H1 (cell line): ENCODE measurements at regions not wholly inside any gene's neighbourhood (a gene's known extent, or its start where the extent isn't known, plus 50 kb on each side); places are given as distances from the start of the nearest gene placed in this dataset.

Source experiments
- CTCF ChIA-PET: fragments of 300-600 bp; sonication (Branson Sonifier 250); formaldehyde crosslinking; loops from one replicate; lab custom pipeline; 2021; ENCODE audit not compliant: partially characterized antibody; lab: Charles Lee
- POLR2A ChIA-PET: fragments of 300-600 bp; sonication (Branson Sonifier 250); formaldehyde crosslinking; loops from one replicate; lab custom pipeline; 2021; ENCODE audit warnings: inconsistent platforms; ENCODE audit not compliant: partially characterized antibody; lab: Charles Lee
- DNase-seq, 2 experiments: peaks; one replicate each; pipeline versions ENCODE4 v3.0.0 to v3.0.0-alpha.2; 2010 to 2022; ENCODE audit warnings: low spot score in 2 of 2, low read depth in 1 of 2, mixed read lengths in 1 of 2
- FAIRE-seq: peaks from 2 replicates; lab custom pipeline; 2011; peaks lifted over from hg19 to GRCh38; lab: Jason Lieb, UNC
- H2AFZ ChIP-seq: 2 replicates; pipeline ENCODE4 v1.8.1; 2012; ENCODE audit warnings: low read length, inconsistent platforms
- H2AK5ac ChIP-seq: 2 replicates; pipeline ENCODE4 v1.6.1; 2013; ENCODE audit warnings: low read depth, low read length
- H2BK120ac ChIP-seq: replicated peaks from 2 replicates; pipeline ENCODE3; 2013; ENCODE audit warnings: low read depth, low read length, inconsistent platforms
- H2BK12ac ChIP-seq: 2 replicates; pipeline ENCODE4 v1.6.1; 2013; ENCODE audit warnings: low read depth, low read length
- H2BK15ac ChIP-seq: 2 replicates; pipeline ENCODE4 v1.6.1; 2013; ENCODE audit warnings: low read length
- H2BK20ac ChIP-seq: 2 replicates; pipeline ENCODE4 v1.6.1; 2013; ENCODE audit warnings: low read length
- H2BK5ac ChIP-seq: 2 replicates; pipeline ENCODE4 v1.6.1; 2013; ENCODE audit warnings: low read depth, low read length
- H3K14ac ChIP-seq: 2 replicates; pipeline ENCODE4 v1.6.1; 2013; ENCODE audit warnings: inconsistent platforms; ENCODE audit not compliant: insufficient read length
- H3K18ac ChIP-seq: 2 replicates; pipeline ENCODE4 v1.6.1; 2013; ENCODE audit warnings: low read length; ENCODE audit errors: extremely low read depth
- H3K23ac ChIP-seq: 2 replicates; pipeline ENCODE4 v1.6.1; 2013; ENCODE audit warnings: inconsistent platforms; ENCODE audit not compliant: insufficient read length
- H3K23me2 ChIP-seq: 2 replicates; pipeline ENCODE4 v1.6.1; 2013; ENCODE audit warnings: low read depth, low read length
- H3K27ac ChIP-seq: 2 replicates; pipeline ENCODE4 v1.6.1; 2011; ENCODE audit warnings: low read depth, low read length, inconsistent platforms
- H3K27me3 ChIP-seq, 4 experiments: replicated peaks in 1 of 4; 1 replicate in 1 of 4; 2 replicates in 3 of 4; pipeline versions ENCODE4 v1.6.1 to v1.8.1; 2011 to 2013; ENCODE audit warnings: low read length in 3 of 4, mild to moderate bottlenecking in 3 of 4, inconsistent platforms in 2 of 4, mixed read lengths in 2 of 4, moderate library complexity in 1 of 4; ENCODE audit not compliant: control insufficient read depth in 3 of 4, insufficient read depth in 3 of 4; ENCODE audit errors: extremely low read depth in 1 of 4
- H3K36me3 ChIP-seq, 4 experiments: 2 replicates each; pipeline versions ENCODE4 v1.6.1 to v1.8.1; 2011 to 2013; ENCODE audit warnings: mild to moderate bottlenecking in 4 of 4, low read length in 3 of 4, moderate library complexity in 2 of 4, control low read depth in 1 of 4, inconsistent platforms in 1 of 4; ENCODE audit not compliant: insufficient read depth in 4 of 4, control insufficient read depth in 2 of 4
- H3K4ac ChIP-seq: replicated peaks from 2 replicates; pipeline ENCODE3; 2013; ENCODE audit warnings: low read length, low read depth, mixed read lengths, inconsistent platforms; ENCODE audit not compliant: insufficient read length
- H3K4me1 ChIP-seq, 4 experiments: replicated peaks in 1 of 4; 1 replicate in 1 of 4; 2 replicates in 3 of 4; pipeline versions ENCODE4 v1.6.1 to v1.8.1; 2011 to 2013; ENCODE audit warnings: low read length in 3 of 4, inconsistent platforms in 2 of 4, mixed read lengths in 1 of 4; ENCODE audit not compliant: insufficient read depth in 4 of 4, control insufficient read depth in 3 of 4
- H3K4me2 ChIP-seq, 2 experiments: 2 replicates each; pipeline versions ENCODE4 v1.6.1 to v1.8.1; 2011 to 2013; ENCODE audit warnings: low read depth in 2 of 2, low read length in 2 of 2, control low read depth in 1 of 2, inconsistent platforms in 1 of 2, mild to moderate bottlenecking in 1 of 2; ENCODE audit not compliant: insufficient read depth in 1 of 2
- H3K4me3 ChIP-seq, 4 experiments: fragments of 200-600, 300-600 bp in 1 of 4; sonication (generic), shearing (Covaris generic), sonication (Bioruptor Twin) in 1 of 4; 2 replicates each; pipeline versions ENCODE4 v1.5.1 to v1.8.1; 2011 to 2016; ENCODE audit warnings: low read length in 4 of 4, low read depth in 3 of 4, control low read depth in 2 of 4, inconsistent platforms in 2 of 4, mild to moderate bottlenecking in 2 of 4, mixed read lengths in 1 of 4, moderate library complexity in 1 of 4; ENCODE audit not compliant: insufficient read depth in 2 of 4; ENCODE audit errors: extremely low read depth in 1 of 4
- H3K56ac ChIP-seq: replicated peaks from 2 replicates; pipeline ENCODE3; 2013; ENCODE audit warnings: low read depth, mild to moderate bottlenecking, mixed read lengths, low read length, inconsistent platforms; ENCODE audit not compliant: insufficient read length
- H3K79me1 ChIP-seq: 2 replicates; pipeline ENCODE4 v1.6.1; 2013; ENCODE audit warnings: low read depth, low read length, control low read depth
- H3K79me2 ChIP-seq, 2 experiments: 2 replicates each; pipeline versions ENCODE4 v1.6.1 to v1.8.1; 2012 to 2013; ENCODE audit warnings: low read length in 2 of 2, mild to moderate bottlenecking in 2 of 2, inconsistent platforms in 1 of 2; ENCODE audit not compliant: insufficient read depth in 2 of 2, control insufficient read depth in 1 of 2
- H3K9ac ChIP-seq, 4 experiments: replicated peaks in 1 of 4; 1 replicate in 1 of 4; 2 replicates in 3 of 4; pipeline versions ENCODE4 v1.6.1 to v1.8.1; 2011 to 2013; ENCODE audit warnings: low read depth in 3 of 4, low read length in 3 of 4, control low read depth in 2 of 4, mild to moderate bottlenecking in 2 of 4, moderate library complexity in 2 of 4, inconsistent platforms in 1 of 4; ENCODE audit errors: extremely low read depth in 1 of 4
- H3K9me3 ChIP-seq, 2 experiments: 2 replicates each; pipeline versions ENCODE4 v1.6.1 to v1.8.1; 2012 to 2013; ENCODE audit warnings: mild to moderate bottlenecking in 2 of 2, moderate library complexity in 2 of 2, control low read depth in 1 of 2, inconsistent platforms in 1 of 2, low read depth in 1 of 2, low read length in 1 of 2, mixed read lengths in 1 of 2; ENCODE audit not compliant: insufficient read depth in 2 of 2
- H4K20me1 ChIP-seq, 2 experiments: replicated peaks in 1 of 2; 2 replicates each; pipeline versions ENCODE3 to v1.8.1; 2011 to 2013; ENCODE audit warnings: inconsistent platforms in 2 of 2, low read length in 2 of 2, mild to moderate bottlenecking in 1 of 2; ENCODE audit not compliant: insufficient read depth in 2 of 2, control insufficient read depth in 1 of 2
- H4K5ac ChIP-seq: 2 replicates; pipeline ENCODE4 v1.6.1; 2013; ENCODE audit warnings: low read length, low read depth, mixed read lengths, inconsistent platforms; ENCODE audit not compliant: insufficient read length
- H4K8ac ChIP-seq: 2 replicates; pipeline ENCODE4 v1.8.0; 2013; ENCODE audit warnings: mild to moderate bottlenecking, moderate library complexity, low read length, inconsistent platforms; ENCODE audit not compliant: insufficient read depth; ENCODE audit errors: extremely low read depth
- H4K91ac ChIP-seq: replicated peaks from 2 replicates; pipeline ENCODE3; 2013; ENCODE audit warnings: low read length, mixed read lengths, inconsistent platforms; ENCODE audit not compliant: insufficient read length
- BCL11A ChIP-seq, 2 experiments: IDR thresholded peaks; one replicate each; pipeline ENCODE4 v1.6.1; 2011; ENCODE audit warnings: low read depth in 2 of 2, low read length in 2 of 2, mild to moderate bottlenecking in 2 of 2
- CBX8 ChIP-seq: fragments of 300-800, 300-1000 bp; sonication (generic); IDR thresholded peaks from 2 replicates; pipeline ENCODE4 v1.7.1; 2016; ENCODE audit warnings: low read depth, low read length, borderline replicate concordance
- CHD2 ChIP-seq: IDR thresholded peaks from 2 replicates; pipeline ENCODE4 v1.6.1; 2012; ENCODE audit warnings: low read length, improper control_type of control experiment
- E2F6 ChIP-seq: IDR thresholded peaks from 2 replicates; pipeline ENCODE4 v1.6.1; 2012; ENCODE audit warnings: inconsistent platforms
- FOSL1 ChIP-seq: IDR thresholded peaks from 2 replicates; pipeline ENCODE4 v1.6.1; 2011; ENCODE audit warnings: mild to moderate bottlenecking, low read depth, low read length, moderate library complexity; ENCODE audit not compliant: insufficient read depth
- HDAC2 ChIP-seq, 2 experiments: fragments of 300-600 bp in 1 of 2; sonication (generic) in 1 of 2; IDR thresholded peaks; 2 replicates each; pipeline ENCODE4 v1.6.1; 2011 to 2012; ENCODE audit warnings: low read depth in 2 of 2, low read length in 2 of 2, mild to moderate bottlenecking in 2 of 2, moderate library complexity in 2 of 2, borderline replicate concordance in 1 of 2, inconsistent platforms in 1 of 2
- KDM1A ChIP-seq: fragments of 200-600, 300-600 bp; sonication (generic); IDR thresholded peaks from 2 replicates; pipeline ENCODE4 v1.7.1; 2016; ENCODE audit warnings: mild to moderate bottlenecking, low read length, borderline replicate concordance
- MAFK ChIP-seq: IDR thresholded peaks from 2 replicates; pipeline ENCODE4 v1.6.1; 2012; ENCODE audit warnings: low read depth, mild to moderate bottlenecking, improper control_type of control experiment, low read length
- SP1 ChIP-seq: IDR thresholded peaks from 2 replicates; pipeline ENCODE4 v1.6.1; 2011; ENCODE audit warnings: low read depth, low read length
- TAF7 ChIP-seq: optimal IDR thresholded peaks from 2 replicates; pipeline ENCODE3; 2011; ENCODE audit warnings: low read depth, mild to moderate bottlenecking, inconsistent platforms, low read length, moderate library complexity, borderline replicate concordance
- WGBS, 2 experiments: shearing (Covaris generic) in 1 of 2; methylation state at CpG; one replicate each; pipeline versions ENCODE4 v1.1.6 to v1.1.7; 2013 to 2015; ENCODE audit warnings: low lambda C conversion rate in 2 of 2, mixed read lengths in 2 of 2, inconsistent platforms in 1 of 2, low coverage in 1 of 2, missing lambda C conversion rate in 1 of 2; ENCODE audit not compliant: insufficient replicate concordance in 2 of 2, insufficient coverage in 1 of 2, insufficient read length in 1 of 2; ENCODE audit errors: extremely low coverage in 1 of 2, missing lambda C conversion rate in 1 of 2; 5-methylcytosine and 5-hydroxymethylcytosine counted together

GRCh38 chr1:53378932-53379661 is 51.2 kb upstream of the LRP8 start:
- H2AK5ac ChIP-seq: no peak overlapping the region
- H2BK20ac ChIP-seq: no peak overlapping the region
- TF ChIP-seq KDM1A (no peak), E2F6 (no peak), MAFK (no peak), CBX8 (no peak), HDAC2 (IDR thresholded peaks at IDR 0.05; ENCODE audit: borderline replicate concordance in 1 of 2, low read depth in 2 of 2, low read length in 2 of 2) (no peak), CHD2 (no peak), TAF7 (no peak), FOSL1 (no peak), SP1 (no peak), BCL11A (IDR thresholded peaks at IDR 0.05; ENCODE audit: low read depth in 2 of 2, low read length in 2 of 2) (no peak)
- no peak overlapping the region for H4K91ac ChIP-seq
- no peaks in the 10 kb centered on the region for H4K20me1 ChIP-seq
- H3K9ac ChIP-seq: no peak overlapping the region
- POLR2A ChIA-PET: interaction anchor here (1.1 kb wide), 1 partner anchor 52 kb away, joined by 3 read pairs; no protein-coding TSS in a partner anchor
- no peak overlapping the region for H2BK5ac ChIP-seq
- H3K4ac ChIP-seq: no peak overlapping the region
- no peak overlapping the region for H3K27ac ChIP-seq
- peak in 1 of 2 experiments; percentile 28 for DNase-seq
- peaks cover 0 to 6% (median 3%) of the 10 kb centered on the region in 4 experiments; a peak in 3 of 7 replicates for H3K4me1 ChIP-seq
- H3K14ac ChIP-seq: no peak overlapping the region
- H3K27me3 ChIP-seq: peaks cover 0 to 4% (median 1%) of the 10 kb centered on the region in 4 experiments; a peak in 4 of 7 replicates
- no peak overlapping the region for H2BK120ac ChIP-seq
- H2AFZ ChIP-seq: no peak overlapping the region
- H3K79me2 ChIP-seq: no peaks in the 10 kb centered on the region
- no peaks in the 10 kb centered on the region for H3K79me1 ChIP-seq
- no peak overlapping the region for H3K56ac ChIP-seq
- H4K8ac ChIP-seq: no peak overlapping the region
- no peaks in the 10 kb centered on the region; the same call in 1 of the 2 replicates for H3K23me2 ChIP-seq
- 93% methylated on average over 11 of the region's 11 CpGs; no CpG with 5 or more reads in 1 of the 2 experiments for WGBS, 2 experiments
- CTCF ChIA-PET: interaction anchor here (0.9 to 1.2 kb wide), 2 partner anchors 14 to 65 kb away, joined by 3 read pairs; no protein-coding TSS in a partner anchor
- H3K18ac ChIP-seq: no peak overlapping the region
- no peak overlapping the region; the same call in 1 of the 2 replicates for H2BK12ac ChIP-seq
- H3K36me3 ChIP-seq: no peaks in the 10 kb centered on the region
- H3K4me3 ChIP-seq: no peak overlapping the region
- H4K5ac ChIP-seq: no peak overlapping the region
- H3K4me2 ChIP-seq: no peak overlapping the region
- no peak overlapping the region for H3K23ac ChIP-seq
- 0 out of 2 replicates have a peak overlapping the region, but pooled peaks have one; percentile 20 for H2BK15ac ChIP-seq
- no peaks in the 10 kb centered on the region for H3K9me3 ChIP-seq
- no peak for FAIRE-seq
